Hypothalamus (tissue), 51 donors: ENCODE measurements at regions not wholly inside any gene's neighbourhood (a gene's known extent, or its start where the extent isn't known, plus 50 kb on each side); places are given as distances from the start of the nearest gene placed in this dataset.
A peak's percentile ranks its signal among the peaks of the same experiment; 100 is the strongest.

Experiments
- DNase-seq, 51 donors: peaks; one replicate each; lab custom pipeline; 2025; lab: John Stamatoyannopoulos, UW

DNA sequence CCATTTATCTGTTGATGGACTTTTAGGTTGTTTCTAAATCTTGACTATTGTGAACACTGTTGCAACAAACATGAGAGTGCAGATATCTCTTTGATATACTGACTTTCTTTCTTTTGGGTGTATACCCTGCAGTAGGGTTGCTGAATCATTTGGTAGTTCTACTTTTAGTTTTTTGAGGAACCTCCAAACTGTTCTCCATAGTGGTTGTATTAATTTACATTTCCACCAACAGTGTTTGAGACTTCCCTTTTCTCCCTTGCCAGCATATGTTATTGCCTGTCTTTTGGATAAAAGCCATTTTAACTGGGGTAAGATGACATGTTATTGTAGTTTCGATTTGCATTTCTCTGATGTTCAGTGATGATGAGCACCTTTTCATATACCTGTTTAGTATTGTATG lies 330.0 kb downstream of the DDX10 start:
- no peak for DNase-seq

- no peak for DNase-seq
These were observed 333.0 kb downstream of the DDX10 start for GRCh38 chr11:108997826-108998225.

DNA sequence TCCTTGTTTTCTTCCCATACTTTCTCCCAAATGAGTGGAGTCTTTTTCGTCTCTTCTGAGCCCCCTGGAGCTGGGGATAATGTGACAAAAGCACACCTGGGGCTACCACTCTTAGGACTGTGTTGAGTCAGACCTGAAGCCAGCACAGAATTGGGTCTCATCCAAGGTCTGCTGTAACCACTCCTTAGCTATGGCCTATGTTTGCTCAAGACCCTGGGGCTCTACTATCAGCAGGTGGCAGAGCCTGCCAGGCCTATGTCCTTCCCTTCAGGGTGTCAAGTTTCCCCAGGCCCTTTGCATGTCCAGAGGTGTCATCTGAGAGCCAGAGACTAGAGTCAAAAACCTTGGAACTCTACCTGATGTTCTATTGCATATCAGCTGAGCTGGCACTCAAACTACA lies 335.7 kb downstream of the DDX10 start:
- DNase-seq, result no peak

- no peak for DNase-seq
These were observed 336.7 kb downstream of the DDX10 start for GRCh38 chr11:109001585-109001984.

DNA sequence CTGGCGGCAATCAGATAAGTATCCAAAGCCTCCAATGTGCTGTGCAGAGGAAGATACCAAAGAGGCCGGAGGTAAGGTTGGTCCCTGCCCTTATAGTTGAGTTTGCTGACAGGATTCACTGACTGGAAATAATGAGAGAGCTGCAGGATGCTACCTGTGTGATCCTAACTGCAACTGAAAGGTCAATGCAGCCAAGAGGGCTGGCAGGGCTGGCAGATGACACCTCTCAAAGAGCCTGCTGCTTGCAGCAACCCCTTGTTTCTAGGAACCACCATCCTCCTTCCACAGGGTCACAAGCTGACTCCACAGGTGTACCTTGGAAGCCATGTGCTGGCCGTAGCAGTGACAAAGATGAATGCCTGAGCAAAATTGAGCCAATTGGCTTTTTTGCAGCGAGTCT lies 348.1 kb downstream of the DDX10 start:
- DNase-seq, result no peak

GRCh38 chr11:109015283-109015682 lies 350.4 kb downstream of the DDX10 start:
- no peak for DNase-seq

DNA sequence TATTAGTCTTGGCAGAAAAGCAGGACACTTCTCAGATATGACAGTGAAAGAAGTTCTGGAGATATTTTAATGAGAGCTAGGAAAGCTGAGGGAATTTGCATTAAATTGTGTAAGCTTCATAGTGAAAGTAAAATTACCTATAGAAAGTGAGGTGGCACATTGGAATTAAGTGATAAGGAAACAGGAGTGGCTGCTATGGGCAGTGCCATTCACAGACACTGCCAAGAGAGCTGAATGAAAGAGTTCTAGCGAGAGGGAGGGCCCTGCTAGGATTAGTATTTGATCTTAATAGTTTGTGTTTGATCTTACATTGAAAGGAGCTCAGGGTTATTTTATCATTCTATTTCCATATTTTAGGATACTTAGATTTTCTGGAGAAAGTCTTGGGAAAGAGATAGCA lies 351.9 kb downstream of the DDX10 start:
- no peak for DNase-seq

DNA sequence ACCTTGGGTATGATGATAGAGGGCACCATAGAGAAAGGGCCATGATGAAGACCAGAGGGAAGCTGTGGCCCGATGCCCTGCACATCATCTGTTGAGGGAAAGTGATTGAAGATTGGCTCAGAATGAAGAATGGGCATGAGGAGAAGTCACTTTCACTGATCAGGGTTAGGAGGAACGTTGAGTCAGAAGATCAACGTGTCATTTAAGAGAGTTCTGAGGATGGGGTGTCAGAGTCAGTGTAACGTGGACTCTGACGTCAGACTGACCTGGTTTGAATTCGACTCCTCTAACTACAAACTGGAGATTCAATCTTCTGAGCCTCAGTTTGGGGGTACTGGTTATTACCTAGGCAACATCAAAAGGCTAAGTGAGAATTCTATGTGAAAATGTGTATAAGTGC lies 352.6 kb downstream of the DDX10 start:
- no peak for DNase-seq

DNA sequence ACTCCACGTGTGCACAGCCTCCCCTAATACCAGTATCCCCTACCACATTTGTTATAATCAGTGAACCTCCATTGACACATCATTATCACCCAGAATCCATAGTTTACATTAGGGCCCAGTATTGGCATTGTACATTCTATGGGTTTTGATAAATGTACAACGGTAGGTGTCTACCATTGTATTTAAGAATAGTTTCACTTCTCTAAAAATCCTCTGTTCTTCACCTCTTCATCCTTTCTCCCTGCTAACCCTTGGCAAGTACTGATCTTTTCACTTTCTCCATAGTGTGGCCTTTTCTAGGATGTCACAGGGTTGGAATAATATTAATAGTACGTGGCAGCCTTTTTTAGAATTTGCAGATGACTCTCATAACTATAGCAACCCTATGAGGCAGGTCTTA lies 353.8 kb downstream of the DDX10 start:
- DNase-seq, result no peak

DNA sequence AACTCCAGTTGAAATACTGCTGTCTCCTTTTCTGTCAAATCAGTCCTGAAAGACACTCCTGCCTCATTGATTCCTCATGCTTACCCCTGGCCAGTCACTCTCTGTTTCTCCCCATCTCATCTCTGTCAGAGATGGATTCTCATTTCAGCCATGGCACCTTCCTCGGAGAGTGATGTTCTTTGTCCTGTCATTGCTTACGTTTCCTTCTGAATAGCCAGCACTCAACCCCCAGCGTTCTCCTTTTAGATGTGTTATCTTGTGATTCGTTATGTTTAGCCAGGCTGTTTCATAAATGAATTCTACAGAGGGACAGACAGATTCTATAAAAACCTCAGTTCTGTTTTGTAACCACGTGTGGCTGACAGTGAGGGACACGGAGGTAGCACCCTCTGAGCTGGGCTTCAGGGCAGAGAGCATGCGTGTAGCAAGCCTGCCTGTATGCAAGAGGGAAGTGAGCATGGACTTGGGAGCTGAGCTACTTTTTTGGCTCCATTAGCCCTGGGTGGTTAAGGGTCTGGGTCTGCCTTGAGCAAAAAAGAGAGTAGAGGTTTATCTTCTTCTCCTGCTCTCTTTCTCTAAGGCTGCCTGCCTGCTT lies 354.6 kb downstream of the DDX10 start:
- DNase-seq, result peak in 1 of 51 donors; percentile 9

GRCh38 chr11:109023036-109023435 lies 358.2 kb downstream of the DDX10 start:
- no peak for DNase-seq

DNA sequence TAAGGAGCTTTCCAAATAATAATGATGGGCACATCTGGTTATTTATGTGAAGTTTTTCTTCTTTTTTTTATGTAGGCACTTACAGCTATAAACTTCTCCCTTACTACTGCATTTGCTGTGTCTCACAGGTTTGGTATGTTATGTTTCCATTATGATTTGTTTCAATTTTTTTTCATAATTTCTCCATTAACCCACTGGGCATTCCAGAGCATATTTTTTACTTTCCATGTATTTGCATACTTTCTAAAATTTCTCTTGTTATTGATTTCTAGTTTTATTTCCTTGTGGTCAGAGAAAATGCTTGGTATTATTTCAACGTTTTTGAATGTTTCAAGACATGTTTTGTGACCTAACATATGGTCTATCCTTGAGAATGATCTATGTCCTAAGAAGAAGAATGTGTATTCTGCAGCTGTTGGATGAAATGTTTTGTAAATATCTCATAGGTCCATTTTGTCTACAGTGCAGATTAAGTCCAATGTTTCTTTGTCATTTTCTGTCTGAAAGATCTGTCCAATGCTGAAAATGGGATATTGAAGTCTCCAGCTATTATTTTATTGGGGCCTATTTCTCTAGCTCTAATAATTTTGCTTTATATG lies 362.1 kb downstream of the DDX10 start:
- no peak for DNase-seq

GRCh38 chr11:109027851-109028250 lies 363.0 kb downstream of the DDX10 start:
- no peak for DNase-seq

- DNase-seq, result no peak
These were observed 365.1 kb downstream of the DDX10 start for GRCh38 chr11:109029927-109030326.

DNA sequence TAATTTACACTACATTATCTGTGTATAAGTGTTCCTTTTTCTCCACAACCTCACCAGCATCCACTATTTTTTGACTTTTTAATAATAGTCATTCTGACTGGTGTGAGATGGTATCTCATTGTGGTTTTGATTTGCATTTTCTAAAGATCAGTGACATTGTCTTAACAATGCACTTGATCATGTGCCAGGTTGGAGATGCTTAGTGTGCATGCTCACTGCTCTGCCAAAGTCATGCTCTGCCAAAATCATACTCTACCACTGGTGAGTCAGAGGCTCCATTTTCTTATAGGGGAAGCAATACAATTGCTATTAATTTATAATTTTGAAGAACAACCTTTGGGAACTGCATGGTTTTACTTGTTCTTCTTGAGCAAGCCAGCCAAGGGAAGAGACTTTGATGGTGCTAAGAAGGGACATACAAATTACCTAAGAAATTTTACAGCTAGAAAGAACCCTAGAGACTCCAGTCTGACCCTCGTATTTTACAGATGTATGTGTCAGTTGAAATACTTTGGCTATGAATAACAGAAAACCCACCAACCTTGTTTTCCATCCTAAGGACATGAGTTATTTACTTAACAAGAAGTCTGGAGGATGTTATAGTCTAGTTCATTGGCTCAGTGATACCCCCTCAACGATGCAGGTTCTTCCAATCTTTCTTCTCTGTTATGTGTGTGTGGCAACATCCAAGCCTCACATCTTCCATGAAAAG lies 368.9 kb downstream of the DDX10 start:
- peak in 1 of 51 donors; percentile 1 for DNase-seq

- no peak for DNase-seq
These were observed 369.4 kb downstream of the DDX10 start for GRCh38 chr11:109034339-109034696.

GRCh38 chr11:109035284-109035683 lies 370.4 kb downstream of the DDX10 start:
- DNase-seq, result no peak

DNA sequence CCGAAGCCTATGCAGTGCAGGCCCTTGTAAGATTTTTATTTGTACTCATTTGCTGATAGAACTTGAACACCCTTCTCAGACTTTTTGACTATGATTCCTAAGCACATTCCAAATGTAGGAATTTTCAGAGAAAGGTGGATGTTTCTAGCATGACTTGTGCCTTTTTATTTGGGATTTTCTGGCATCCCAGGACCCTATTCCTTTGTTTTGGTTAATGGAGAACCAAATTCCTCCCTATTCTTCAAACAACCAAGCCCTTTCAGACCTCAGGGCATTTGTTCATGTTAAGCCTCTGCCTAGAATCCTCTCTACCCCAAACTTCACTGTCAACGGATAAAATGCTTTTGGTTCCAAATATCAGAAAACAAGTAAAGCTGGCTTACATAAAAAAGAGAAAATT lies 371.1 kb downstream of the DDX10 start:
- DNase-seq, result no peak

- peak in 11 of 51 donors; percentile 1 to 83 (median 8) for DNase-seq
These were observed 373.2 kb downstream of the DDX10 start for GRCh38 chr11:109037856-109038780.

DNA sequence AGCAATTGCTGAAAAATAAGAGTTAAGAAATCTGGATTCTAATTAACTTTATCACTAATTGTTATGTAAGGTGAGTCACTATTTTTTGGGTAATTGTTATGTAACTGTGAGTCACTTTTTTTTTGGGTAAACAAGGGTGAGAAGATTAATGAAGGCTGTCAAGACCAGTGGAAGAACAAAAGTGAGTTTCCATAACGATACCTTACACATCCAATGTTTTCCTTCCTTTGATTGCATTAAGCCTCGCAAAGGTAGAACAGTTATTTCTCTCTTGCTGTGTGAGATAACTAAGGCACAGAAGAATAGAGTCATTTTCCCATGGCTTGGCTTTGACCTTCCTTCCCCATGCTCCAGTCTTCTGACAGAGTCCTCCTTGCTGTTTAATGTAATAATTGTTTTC lies 374.7 kb downstream of the DDX10 start:
- DNase-seq, result no peak

DNA sequence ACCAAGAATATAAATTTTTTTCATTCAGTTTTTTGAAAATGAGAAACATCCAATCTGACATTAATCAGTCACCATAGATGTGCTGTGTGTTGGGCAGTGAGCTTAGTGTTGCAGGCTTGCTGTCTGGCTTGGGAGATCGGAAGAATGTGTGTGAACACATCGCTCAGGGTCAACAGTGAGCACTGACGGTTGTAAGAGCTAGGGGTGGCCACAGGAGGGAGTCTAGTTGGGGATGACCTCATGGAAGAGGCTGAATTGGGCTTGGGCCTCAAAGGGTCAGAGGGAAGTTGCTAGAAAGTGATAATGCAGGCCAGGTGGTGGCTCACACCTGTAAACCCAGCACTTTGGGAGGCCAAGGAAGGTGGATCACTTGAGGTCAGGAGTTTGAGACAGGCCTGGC lies 375.4 kb downstream of the DDX10 start:
- DNase-seq, result no peak
